A673 (cell line): ENCODE measurements at regions not wholly inside any gene's neighbourhood (a gene's known extent, or its start where the extent isn't known, plus 50 kb on each side); places are given as distances from the start of the nearest gene placed in this dataset.

Experiments
- CTCF ChIP-seq: fragments of 300-800, 200-600 bp; sonication (generic); conservative IDR thresholded peaks from 2 replicates; pipeline ENCODE4 v1.5.1; 2017; ENCODE audit warnings: low read depth, mild to moderate bottlenecking, antibody characterized with exemption, low read length, moderate library complexity, mixed read lengths
- EZH2 ChIP-seq: fragments of 200-600 bp; sonication (generic); IDR thresholded peaks from 2 replicates; pipeline ENCODE4 v1.6.1; 2017; ENCODE audit warnings: borderline replicate concordance, low read depth, mild to moderate bottlenecking, mixed read lengths, antibody characterized with exemption, low read length; ENCODE audit not compliant: poor library complexity, severe bottlenecking

- no peak for TF ChIP-seq CTCF
- TF ChIP-seq EZH2: no peak
Measured at GRCh38 chr6:81875782-81876293, 123.4 kb upstream of the TENT5A start.
